ENCODE measurements at regions not wholly inside any gene's neighbourhood (a gene's known extent, or its start where the extent isn't known, plus 50 kb on each side); places are given as distances from the start of the nearest gene placed in this dataset.

DNA sequence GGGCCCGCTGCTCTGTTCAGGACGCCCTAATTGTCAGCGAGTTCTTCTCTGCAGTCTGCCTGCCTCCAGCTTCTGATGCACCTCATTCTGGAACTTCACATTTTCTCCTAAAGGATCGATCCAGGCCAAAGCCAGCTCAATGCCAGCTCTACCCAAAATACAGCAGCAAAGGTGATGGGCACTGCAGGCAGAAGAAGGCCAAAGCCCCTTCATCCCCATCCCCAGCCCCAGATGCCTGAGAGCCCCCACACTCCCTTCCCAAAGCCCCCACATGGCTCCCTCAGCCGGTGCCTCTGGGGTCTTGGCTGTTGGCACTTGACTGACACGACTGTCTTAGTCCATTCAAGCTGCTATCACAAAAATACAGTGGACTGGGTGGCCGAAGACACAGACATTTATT is 410.3 kb downstream of the BRD1 start:
- H3K27ac ChIP-seq (ENCODE audit: extremely low read depth, low read depth, low read length): no peak overlapping the region
- H3K4me3 ChIP-seq (ENCODE audit: low read depth, low read length): no peak overlapping the region
- no peaks in the 10 kb centered on the region for H3K9me3 ChIP-seq (ENCODE audit: control insufficient read depth, insufficient read depth, low read depth, low read length)
- TF ChIP-seq YY1 (tag by site-specific recombination; IDR thresholded peaks at IDR 0.05) (no peak), ZNF175 (tag by site-specific recombination; IDR thresholded peaks at IDR 0.05) (no peak), MYNN (tag by site-specific recombination; IDR thresholded peaks at IDR 0.05; ENCODE audit: borderline replicate concordance) (no peak), ZNF18 (tag by site-specific recombination; IDR thresholded peaks at IDR 0.05) (no peak), ZNF624 (tag by site-specific recombination; IDR thresholded peaks at IDR 0.05) (no peak), ZNF423 (tag by site-specific recombination; IDR thresholded peaks at IDR 0.05) (no peak), ZNF214 (tag by site-specific recombination; IDR thresholded peaks at IDR 0.05; ENCODE audit: borderline replicate concordance) (no peak), ZNF266 (tag by site-specific recombination; IDR thresholded peaks at IDR 0.05; ENCODE audit: low read depth) (no peak), ZNF660 (tag by site-specific recombination; IDR thresholded peaks at IDR 0.05) (no peak), ZNF513 (tag by site-specific recombination; IDR thresholded peaks at IDR 0.05) (no peak), ZNF639 (tag by site-specific recombination; IDR thresholded peaks at IDR 0.05) (no peak), ZXDB (tag by site-specific recombination; IDR thresholded peaks at IDR 0.05) (no peak), ZNF621 (tag by site-specific recombination; IDR thresholded peaks at IDR 0.05) (no peak), ZNF785 (tag by site-specific recombination; IDR thresholded peaks at IDR 0.05) (no peak), RBAK (tag by site-specific recombination; IDR thresholded peaks at IDR 0.05) (no peak), ZNF792 (tag by site-specific recombination; IDR thresholded peaks at IDR 0.05) (no peak), ZNF544 (tag by site-specific recombination; IDR thresholded peaks at IDR 0.05) (no peak), ZSCAN30 (tag by site-specific recombination; IDR thresholded peaks at IDR 0.05) (no peak)
- TF ChIP-seq, protein P1, sequence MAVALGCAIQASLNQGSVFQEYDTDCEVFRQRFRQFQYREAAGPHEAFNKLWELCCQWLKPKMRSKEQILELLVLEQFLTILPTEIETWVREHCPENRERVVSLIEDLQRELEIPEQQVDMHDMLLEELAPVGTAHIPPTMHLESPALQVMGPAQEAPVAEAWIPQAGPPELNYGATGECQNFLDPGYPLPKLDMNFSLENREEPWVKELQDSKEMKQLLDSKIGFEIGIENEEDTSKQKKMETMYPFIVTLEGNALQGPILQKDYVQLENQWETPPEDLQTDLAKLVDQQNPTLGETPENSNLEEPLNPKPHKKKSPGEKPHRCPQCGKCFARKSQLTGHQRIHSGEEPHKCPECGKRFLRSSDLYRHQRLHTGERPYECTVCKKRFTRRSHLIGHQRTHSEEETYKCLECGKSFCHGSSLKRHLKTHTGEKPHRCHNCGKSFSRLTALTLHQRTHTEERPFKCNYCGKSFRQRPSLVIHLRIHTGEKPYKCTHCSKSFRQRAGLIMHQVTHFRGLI (tag by site-specific recombination; IDR thresholded peaks at IDR 0.05): no peak
- TF ChIP-seq, protein P2, sequence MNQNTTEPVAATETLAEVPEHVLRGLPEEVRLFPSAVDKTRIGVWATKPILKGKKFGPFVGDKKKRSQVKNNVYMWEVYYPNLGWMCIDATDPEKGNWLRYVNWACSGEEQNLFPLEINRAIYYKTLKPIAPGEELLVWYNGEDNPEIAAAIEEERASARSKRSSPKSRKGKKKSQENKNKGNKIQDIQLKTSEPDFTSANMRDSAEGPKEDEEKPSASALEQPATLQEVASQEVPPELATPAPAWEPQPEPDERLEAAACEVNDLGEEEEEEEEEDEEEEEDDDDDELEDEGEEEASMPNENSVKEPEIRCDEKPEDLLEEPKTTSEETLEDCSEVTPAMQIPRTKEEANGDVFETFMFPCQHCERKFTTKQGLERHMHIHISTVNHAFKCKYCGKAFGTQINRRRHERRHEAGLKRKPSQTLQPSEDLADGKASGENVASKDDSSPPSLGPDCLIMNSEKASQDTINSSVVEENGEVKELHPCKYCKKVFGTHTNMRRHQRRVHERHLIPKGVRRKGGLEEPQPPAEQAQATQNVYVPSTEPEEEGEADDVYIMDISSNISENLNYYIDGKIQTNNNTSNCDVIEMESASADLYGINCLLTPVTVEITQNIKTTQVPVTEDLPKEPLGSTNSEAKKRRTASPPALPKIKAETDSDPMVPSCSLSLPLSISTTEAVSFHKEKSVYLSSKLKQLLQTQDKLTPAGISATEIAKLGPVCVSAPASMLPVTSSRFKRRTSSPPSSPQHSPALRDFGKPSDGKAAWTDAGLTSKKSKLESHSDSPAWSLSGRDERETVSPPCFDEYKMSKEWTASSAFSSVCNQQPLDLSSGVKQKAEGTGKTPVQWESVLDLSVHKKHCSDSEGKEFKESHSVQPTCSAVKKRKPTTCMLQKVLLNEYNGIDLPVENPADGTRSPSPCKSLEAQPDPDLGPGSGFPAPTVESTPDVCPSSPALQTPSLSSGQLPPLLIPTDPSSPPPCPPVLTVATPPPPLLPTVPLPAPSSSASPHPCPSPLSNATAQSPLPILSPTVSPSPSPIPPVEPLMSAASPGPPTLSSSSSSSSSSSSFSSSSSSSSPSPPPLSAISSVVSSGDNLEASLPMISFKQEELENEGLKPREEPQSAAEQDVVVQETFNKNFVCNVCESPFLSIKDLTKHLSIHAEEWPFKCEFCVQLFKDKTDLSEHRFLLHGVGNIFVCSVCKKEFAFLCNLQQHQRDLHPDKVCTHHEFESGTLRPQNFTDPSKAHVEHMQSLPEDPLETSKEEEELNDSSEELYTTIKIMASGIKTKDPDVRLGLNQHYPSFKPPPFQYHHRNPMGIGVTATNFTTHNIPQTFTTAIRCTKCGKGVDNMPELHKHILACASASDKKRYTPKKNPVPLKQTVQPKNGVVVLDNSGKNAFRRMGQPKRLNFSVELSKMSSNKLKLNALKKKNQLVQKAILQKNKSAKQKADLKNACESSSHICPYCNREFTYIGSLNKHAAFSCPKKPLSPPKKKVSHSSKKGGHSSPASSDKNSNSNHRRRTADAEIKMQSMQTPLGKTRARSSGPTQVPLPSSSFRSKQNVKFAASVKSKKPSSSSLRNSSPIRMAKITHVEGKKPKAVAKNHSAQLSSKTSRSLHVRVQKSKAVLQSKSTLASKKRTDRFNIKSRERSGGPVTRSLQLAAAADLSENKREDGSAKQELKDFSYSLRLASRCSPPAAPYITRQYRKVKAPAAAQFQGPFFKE (tag by site-specific recombination; IDR thresholded peaks at IDR 0.05; ENCODE audit: borderline replicate concordance): no peak
- ChIA-PET POLR2A (no interaction called here), CTCF (no interaction called here)
- no peaks in the 10 kb centered on the region for H3K36me3 ChIP-seq (ENCODE audit: control insufficient read depth in 2 of 2, insufficient read depth in 1 of 2, low read length in 2 of 2)
- no peaks in the 10 kb centered on the region for H3K4me1 ChIP-seq (ENCODE audit: control insufficient read depth, insufficient read depth, low read length)
